ENCODE measurements at regions not wholly inside any gene's neighbourhood (a gene's known extent, or its start where the extent isn't known, plus 50 kb on each side); places are given as distances from the start of the nearest gene placed in this dataset.

DNA sequence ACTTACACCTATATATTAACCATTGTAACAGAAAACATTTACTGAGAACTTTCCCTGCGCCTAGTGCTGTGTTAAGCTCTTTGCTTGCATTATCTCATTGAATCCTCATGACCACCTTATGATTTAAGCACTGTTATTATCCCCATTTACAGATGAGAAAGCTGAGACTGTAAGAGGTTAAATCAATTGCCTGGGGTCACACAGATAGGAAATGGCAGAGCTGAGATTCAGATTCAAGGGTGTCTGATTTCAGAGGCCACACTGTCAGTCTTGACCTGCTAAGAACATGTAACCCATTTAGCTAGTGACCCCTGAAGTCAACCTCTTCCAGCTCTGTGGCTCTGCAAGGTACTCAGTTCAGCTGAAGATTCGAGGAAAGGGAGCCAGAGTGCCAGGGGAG lies 143.9 kb downstream of the TLE3 start:
- in situ Hi-C loops (cut with HindIII; ENCODE audit: low sequenced_read_pairs), result no loop called here

DNA sequence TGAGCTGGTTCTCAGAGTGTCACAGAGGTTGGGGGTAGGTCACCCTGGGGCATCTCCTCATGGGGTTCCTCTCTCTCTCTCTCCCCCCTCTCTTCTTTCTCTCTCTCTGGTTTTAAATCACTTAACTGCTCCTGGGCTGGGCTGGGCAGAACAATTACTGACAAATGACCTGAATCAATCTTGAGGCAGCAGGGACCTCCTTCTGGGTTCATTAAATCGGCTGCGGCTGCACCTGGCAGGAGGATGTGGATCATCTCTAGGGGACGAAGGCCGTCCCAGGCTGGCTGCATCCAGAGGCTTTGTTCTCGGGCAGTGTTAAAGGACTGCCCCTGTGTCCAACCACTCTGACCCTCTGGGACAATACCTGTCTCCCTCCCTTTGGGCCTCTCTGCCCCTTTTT lies 143.1 kb downstream of the TLE3 start:
- in situ Hi-C loops (cut with HindIII; ENCODE audit: low sequenced_read_pairs), result no loop called here

- in situ Hi-C loops (cut with HindIII; ENCODE audit: low sequenced_read_pairs), result no loop called here
Measured at GRCh38 chr15:69955240-69955894, 142.3 kb downstream of the TLE3 start.

DNA sequence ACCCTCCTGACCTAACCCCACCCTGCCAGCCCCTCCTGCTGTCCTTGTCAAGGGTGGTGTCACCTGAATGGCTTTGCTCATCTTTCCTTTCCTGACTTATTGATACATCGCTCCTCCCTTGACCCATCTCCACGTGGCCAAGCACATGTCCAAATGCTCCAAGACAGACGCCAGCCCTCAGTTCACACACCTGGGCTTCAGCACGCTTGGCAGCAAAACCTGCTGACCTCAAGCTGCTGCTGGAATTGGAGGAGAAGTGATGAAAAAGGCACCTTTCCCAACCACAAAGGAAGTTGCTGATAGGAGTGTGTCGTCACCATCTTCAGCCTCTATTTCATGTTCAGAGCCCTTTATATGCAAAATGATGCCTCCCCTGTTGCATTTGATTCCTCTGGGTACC lies 141.3 kb downstream of the TLE3 start:
- in situ Hi-C loops (cut with HindIII; ENCODE audit: low sequenced_read_pairs), result no loop called here

DNA sequence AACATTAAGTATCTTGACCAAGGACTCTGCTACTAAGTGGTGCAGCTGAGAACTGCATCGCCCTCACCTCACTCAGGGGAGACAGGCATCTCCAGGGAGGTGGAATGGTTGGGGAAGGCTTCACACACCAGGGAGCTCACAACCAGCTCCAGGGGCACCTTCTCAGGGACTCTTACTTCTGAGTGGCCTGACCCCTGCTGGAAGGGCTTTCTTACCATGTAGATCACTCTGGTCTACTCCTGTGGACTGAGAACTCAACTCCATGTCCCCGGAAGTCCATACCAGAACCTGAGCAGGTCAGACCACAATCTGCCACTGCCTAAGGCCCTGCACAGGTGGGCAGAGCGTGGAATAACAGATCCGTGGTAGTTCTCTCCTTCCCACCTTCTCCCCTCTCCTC lies 140.5 kb downstream of the TLE3 start:
- in situ Hi-C loops (cut with HindIII; ENCODE audit: low sequenced_read_pairs), result no loop called here

DNA sequence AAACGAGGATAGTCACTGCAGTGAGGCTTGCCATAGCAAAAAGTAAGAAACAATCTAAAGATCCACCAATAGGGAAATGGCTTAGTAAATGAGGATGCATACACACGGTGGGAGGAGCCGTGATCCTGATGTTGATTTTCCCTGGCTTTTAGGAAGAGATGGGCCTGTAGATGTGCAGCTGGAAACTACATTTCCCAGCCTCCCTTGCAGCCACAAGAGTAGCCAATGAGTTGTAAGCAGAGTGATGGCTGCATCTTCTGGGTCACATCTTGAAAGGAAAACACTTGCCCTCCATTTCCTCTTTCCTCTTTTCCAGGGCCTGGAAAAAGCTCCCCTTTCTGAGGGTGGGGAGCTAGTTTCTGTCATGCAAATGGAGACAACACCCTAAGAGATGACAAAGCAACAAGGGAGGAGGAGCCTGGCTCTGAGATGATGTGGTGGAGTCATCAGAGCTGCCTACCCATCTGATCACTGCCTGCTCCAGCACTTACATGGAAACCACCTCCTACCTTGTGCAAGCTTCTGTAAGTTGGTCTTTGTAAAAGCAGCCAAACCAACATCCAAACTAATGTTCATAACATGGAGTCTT lies 139.1 kb downstream of the TLE3 start:
- in situ Hi-C loops (cut with HindIII; ENCODE audit: low sequenced_read_pairs), result no loop called here

DNA sequence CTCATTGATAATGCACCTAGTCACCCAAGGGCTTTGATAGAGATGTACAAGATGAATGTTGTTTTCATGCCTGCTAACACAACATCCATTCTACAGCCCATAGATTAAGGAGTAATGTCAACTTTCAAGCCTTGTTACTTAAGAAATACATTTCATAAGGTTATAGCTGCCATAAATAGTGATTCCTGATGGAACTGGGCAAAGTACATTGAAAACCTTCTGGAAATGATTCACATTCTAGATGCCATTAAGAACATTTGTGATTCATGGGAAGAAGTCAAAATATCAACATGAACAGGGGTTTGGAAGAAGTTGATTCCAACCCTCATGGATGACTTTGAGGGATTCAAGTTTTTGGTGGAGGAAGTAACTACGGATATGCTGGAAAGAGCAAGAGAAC lies 135.2 kb downstream of the TLE3 start:
- in situ Hi-C loops (cut with HindIII; ENCODE audit: low sequenced_read_pairs), result no loop called here

GRCh38 chr15:69963385-69963784 lies 134.3 kb downstream of the TLE3 start:
- in situ Hi-C loops (cut with HindIII; ENCODE audit: low sequenced_read_pairs), result no loop called here

GRCh38 chr15:69971771-69972170 lies 125.9 kb downstream of the TLE3 start:
- in situ Hi-C loops (cut with HindIII; ENCODE audit: low sequenced_read_pairs), result no loop called here

- in situ Hi-C loops (cut with HindIII; ENCODE audit: low sequenced_read_pairs), result no loop called here
Measured at GRCh38 chr15:69972436-69972835, 125.3 kb downstream of the TLE3 start.

DNA sequence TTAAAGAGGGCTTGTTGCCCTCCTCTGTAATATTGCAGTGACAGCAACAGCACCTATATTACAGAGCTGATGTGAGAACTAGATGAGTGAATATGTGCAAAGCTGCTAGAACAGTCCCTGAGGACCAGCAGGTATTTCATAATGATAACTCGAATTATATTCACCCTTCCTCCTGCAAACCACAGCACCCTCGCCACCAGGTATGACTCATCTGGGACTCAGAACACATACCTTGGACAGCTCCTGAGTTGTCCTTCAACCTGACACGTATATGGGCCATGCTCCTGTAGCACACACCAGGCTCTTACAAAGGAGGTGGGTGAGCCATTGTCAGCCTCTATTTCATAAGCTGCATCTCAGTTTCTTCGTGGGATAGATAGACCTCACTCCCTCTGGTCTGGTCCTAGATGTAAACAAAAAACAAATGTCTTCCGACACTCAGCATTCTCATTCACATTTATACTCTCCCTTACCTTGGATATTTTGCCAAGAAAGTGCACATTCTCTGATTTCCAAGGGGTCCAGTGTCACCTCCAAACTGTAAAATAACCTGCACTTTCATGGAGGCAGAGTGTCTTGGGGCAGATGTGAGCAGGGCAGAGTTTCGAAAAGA lies 124.5 kb downstream of the TLE3 start:
- in situ Hi-C loops (cut with HindIII; ENCODE audit: low sequenced_read_pairs), result no loop called here

DNA sequence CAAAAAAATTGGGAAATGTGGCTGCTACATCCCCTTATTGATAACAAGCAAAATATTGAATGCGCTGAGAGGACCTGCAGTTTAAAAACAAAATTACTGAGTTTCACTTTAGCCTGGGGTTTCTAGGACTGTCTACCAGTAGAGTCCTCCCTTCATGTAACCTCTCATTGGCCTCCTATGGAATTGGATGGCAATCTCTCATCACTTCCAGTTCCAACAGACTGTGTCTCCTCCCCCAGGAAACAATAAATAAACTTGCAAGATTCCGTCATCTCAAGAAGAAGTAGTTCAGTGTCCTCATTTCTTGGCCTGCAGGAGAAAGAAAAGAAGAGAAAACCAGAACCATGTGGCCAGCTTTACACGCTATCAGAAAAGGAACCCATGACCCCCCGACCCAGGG lies 123.8 kb downstream of the TLE3 start:
- in situ Hi-C loops (cut with HindIII; ENCODE audit: low sequenced_read_pairs), result no loop called here

DNA sequence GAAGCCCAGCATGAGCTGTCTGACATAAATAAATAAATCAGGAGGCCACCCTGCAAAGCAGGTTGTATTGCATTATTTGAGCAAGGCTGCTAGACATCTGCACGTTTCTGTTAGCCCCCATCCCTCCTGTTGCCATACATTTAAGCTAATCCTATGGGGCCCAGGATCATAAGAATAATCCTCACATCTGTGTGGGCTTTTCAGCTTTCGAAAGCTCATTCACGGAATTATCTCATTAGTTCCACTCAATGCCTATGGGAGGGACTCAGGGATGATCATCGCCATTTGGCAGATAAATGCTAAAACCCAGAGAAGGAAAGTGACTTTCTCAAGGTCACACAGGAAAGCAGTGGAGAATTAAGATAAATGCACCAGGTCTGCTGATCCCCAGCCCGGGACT lies 123.4 kb downstream of the TLE3 start:
- in situ Hi-C loops (cut with HindIII; ENCODE audit: low sequenced_read_pairs), result no loop called here

- in situ Hi-C loops (cut with HindIII; ENCODE audit: low sequenced_read_pairs), result loop anchor here (25.0 kb wide), 1 partner anchor 89 kb away; no protein-coding TSS in a partner anchor
Measured at GRCh38 chr15:69976366-69976994, 121.2 kb downstream of the TLE3 start.

DNA sequence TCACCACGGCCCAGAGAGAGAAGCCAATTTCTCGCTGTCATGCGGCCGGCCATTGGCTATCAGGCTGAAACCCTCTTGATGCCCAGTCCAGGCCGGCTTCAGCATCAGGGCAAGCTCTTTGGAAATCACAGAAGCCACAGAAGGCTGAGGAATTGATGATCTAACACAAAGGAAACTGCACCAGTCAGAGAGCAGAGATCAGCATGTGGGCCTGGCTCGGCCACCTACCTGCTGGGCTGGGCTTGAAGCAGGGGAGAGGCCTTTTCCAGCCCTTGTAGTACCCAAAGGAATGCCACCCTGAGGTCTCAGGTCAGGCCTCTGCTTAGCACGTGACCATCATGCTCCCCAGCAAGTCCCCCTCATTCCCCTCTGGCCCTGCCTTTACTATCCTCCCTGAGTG lies 119.1 kb downstream of the TLE3 start:
- in situ Hi-C loops (cut with HindIII; ENCODE audit: low sequenced_read_pairs), result loop anchor here (25.0 kb wide), 1 partner anchor 91 kb away; no protein-coding TSS in a partner anchor

- in situ Hi-C loops (cut with HindIII; ENCODE audit: low sequenced_read_pairs), result loop anchor here (25.0 kb wide), 1 partner anchor 92 kb away; no protein-coding TSS in a partner anchor
Measured at GRCh38 chr15:69979262-69979661, 118.5 kb downstream of the TLE3 start.

DNA sequence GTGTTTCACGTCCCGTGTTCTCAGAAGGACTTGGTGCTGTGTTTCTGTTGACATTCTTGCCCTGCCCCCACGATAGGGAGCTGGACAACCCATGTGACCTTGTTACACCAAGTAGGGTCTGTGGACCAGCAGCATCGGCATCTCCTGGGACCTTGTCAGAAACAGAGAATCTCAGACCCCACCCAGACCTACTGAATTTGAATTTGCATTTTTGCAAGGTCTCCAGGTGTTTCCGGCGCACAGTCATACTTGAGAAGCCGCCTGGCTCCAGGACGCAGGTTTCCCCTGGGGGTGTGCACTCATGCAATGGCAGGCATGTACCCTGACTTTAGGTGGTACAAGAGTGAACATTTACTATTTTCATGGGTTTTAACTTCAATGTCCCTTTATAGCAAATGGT lies 117.9 kb downstream of the TLE3 start:
- in situ Hi-C loops (cut with HindIII; ENCODE audit: low sequenced_read_pairs), result loop anchor here (25.0 kb wide), 1 partner anchor 92 kb away; no protein-coding TSS in a partner anchor

GRCh38 chr15:69980341-69981059 lies 117.2 kb downstream of the TLE3 start:
- in situ Hi-C loops (cut with HindIII; ENCODE audit: low sequenced_read_pairs), result loop anchor here (25.0 kb wide), 1 partner anchor 93 kb away; no protein-coding TSS in a partner anchor

DNA sequence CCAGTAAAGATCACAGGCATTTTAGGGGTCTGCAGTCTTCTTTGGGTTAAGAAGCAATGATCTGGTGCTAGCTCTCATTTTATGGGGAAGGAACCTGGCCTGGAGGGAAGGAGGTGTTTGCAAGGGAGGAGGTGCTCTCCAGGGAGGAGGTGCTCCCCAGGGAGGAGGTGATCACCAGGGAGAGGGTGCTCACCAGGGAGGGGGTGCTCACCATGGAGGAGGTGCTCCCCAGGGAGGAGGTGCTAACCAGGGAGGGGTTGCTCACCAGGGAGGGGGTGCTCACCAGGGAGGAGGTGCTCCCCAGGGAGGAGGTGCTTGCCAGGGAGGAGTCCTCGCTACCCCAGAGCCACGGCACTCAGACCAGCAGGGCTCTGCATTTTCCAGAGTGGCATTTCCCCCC lies 115.7 kb downstream of the TLE3 start:
- in situ Hi-C loops (cut with HindIII; ENCODE audit: low sequenced_read_pairs), result loop anchor here (25.0 kb wide), 1 partner anchor 95 kb away; no protein-coding TSS in a partner anchor

DNA sequence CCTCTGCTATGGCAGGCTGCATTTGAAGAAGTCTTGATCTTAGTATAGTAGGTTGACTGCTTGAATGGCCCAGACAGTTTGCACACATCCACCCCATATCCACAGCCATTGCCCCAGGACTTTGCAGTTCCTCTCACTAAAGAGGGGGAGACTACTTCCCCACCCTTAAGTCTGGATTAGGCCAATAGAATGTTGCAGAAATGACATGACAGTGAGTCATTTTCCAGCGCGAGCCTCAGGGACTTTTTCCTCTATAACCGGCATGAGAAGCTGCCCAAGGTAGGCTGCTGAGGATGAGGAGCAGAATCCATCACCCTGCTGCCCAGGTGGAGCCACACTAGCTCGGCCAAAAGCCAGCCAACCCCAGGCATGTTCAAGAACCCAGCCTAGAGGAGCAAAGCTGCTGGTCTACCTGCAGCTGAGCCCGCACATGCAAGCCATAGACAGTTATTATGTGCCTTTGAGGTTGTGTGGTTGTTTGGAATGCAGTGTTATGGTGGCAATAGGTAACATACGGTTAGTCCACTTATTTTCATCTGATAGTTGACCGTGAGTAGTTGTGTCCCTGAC lies 113.9 kb downstream of the TLE3 start:
- in situ Hi-C loops (cut with HindIII; ENCODE audit: low sequenced_read_pairs), result loop anchor here (25.0 kb wide), 1 partner anchor 96 kb away; no protein-coding TSS in a partner anchor
